GM12878 (cell line): ENCODE measurements at regions not wholly inside any gene's neighbourhood (a gene's known extent, or its start where the extent isn't known, plus 50 kb on each side); places are given as distances from the start of the nearest gene placed in this dataset.
A peak's percentile ranks its signal among the peaks of the same experiment; 100 is the strongest.

Experiments
- ATAC-seq: fragments of 200-7000 bp; cut with Tn5 transposase; 3 replicates; pipeline ENCODE4 v1.9.1; 2020; ENCODE audit warnings: mild to moderate bottlenecking, moderate library complexity
- BruUV-seq: library from RNA; stranded (reverse); fragments of 400-500 nt; replicated peaks from 2 replicates; lab custom pipeline; 2021; lab: Mats Ljungman, UMichigan
- CTCF ChIA-PET: fragments of 300-600 bp; sonication (Branson Sonifier 250); formaldehyde crosslinking; extraction: SDS; loops from one replicate; lab custom pipeline; 2021; ENCODE audit warnings: inconsistent platforms; lab: Yijun Ruan, JAX
- POLR2A ChIA-PET: fragments of 350-600 bp; formaldehyde crosslinking; extraction: SDS; loops from one replicate; lab custom pipeline; 2021; ENCODE audit warnings: inconsistent platforms; lab: Charles Lee
- RAD21 ChIA-PET: fragments of 300-600 bp; sonication (Branson Sonifier 250); formaldehyde crosslinking; loops from one replicate; lab custom pipeline; 2023; ENCODE audit warnings: antibody characterized with exemption; ENCODE audit not compliant: unreplicated experiment; lab: Charles Lee
- SMC1A ChIA-PET: fragments of 300-600 bp; sonication (Branson Sonifier 250); formaldehyde crosslinking; loops from one replicate; lab custom pipeline; 2023; ENCODE audit not compliant: unreplicated experiment, uncharacterized antibody; lab: Charles Lee
- DNase-seq: peaks from one replicate; pipeline ENCODE4 v3.0.0-alpha.2; 2011; ENCODE audit warnings: low read depth, low spot score
- FAIRE-seq: peaks from 3 replicates; lab custom pipeline; 2011; peaks lifted over from hg19 to GRCh38; lab: Jason Lieb, UNC
- H2AFZ ChIP-seq: 2 replicates; pipeline ENCODE4 v1.6.0; 2011; ENCODE audit warnings: low read depth, low read length, control low read depth; ENCODE audit not compliant: control insufficient read depth
- H3K27ac ChIP-seq: 2 replicates; pipeline ENCODE4 v1.5.1; 2011; ENCODE audit warnings: control low read depth; ENCODE audit not compliant: control insufficient read depth, insufficient read depth
- H3K27me3 ChIP-seq, 2 experiments: replicated peaks in 1 of 2; 2 replicates each; pipeline versions ENCODE4 v1.6.0 to v1.6.1; 2011; ENCODE audit warnings: low read length in 1 of 2; ENCODE audit not compliant: control insufficient read depth in 2 of 2, insufficient read depth in 2 of 2
- H3K36me3 ChIP-seq, 2 experiments: 2 replicates each; pipeline ENCODE4 v1.5.1; 2011; ENCODE audit warnings: low read length in 1 of 2; ENCODE audit not compliant: control insufficient read depth in 2 of 2, insufficient read depth in 2 of 2
- H3K4me1 ChIP-seq: 2 replicates; pipeline ENCODE4 v1.6.1; 2011; ENCODE audit warnings: mild to moderate bottlenecking, low read length, moderate library complexity, mixed read lengths; ENCODE audit not compliant: control insufficient read depth, insufficient read depth
- H3K4me2 ChIP-seq: 2 replicates; pipeline ENCODE4 v1.6.0; 2011; ENCODE audit warnings: control low read depth; ENCODE audit not compliant: control insufficient read depth, insufficient read depth
- H3K4me3 ChIP-seq: fragments of 200-600 bp; sonication (generic); 2 replicates; pipeline ENCODE4 v1.5.1; 2016
- H3K79me2 ChIP-seq: 2 replicates; pipeline ENCODE4 v1.6.0; 2011; ENCODE audit warnings: low read length; ENCODE audit not compliant: control insufficient read depth, insufficient read depth
- H3K9ac ChIP-seq: 2 replicates; pipeline ENCODE4 v1.8.0; 2011; ENCODE audit warnings: low read length, control low read depth, mixed read lengths; ENCODE audit not compliant: control insufficient read depth, insufficient read depth
- H3K9me3 ChIP-seq: replicated peaks from 3 replicates; pipeline ENCODE4 v1.5.1; 2011; ENCODE audit warnings: mild to moderate bottlenecking, low read length; ENCODE audit not compliant: control insufficient read depth, insufficient read depth
- H4K20me1 ChIP-seq: 2 replicates; pipeline ENCODE4 v1.6.0; 2011; ENCODE audit not compliant: control insufficient read depth, insufficient read depth
- ATF7 ChIP-seq: fragments of 450-650 bp; IDR thresholded peaks from 2 replicates; pipeline ENCODE4 v1.6.1; 2016; ENCODE audit warnings: low read depth, mild to moderate bottlenecking
- EGR1 ChIP-seq, 2 experiments: IDR thresholded peaks; 1 replicate in 1 of 2; 2 replicates in 1 of 2; pipeline ENCODE4 v1.6.1; 2011 to 2012; ENCODE audit warnings: low read depth in 2 of 2, low read length in 2 of 2, borderline replicate concordance in 1 of 2, mild to moderate bottlenecking in 1 of 2, moderate library complexity in 1 of 2
- EP300 ChIP-seq, 2 experiments: fragments of 150-350 bp in 1 of 2; IDR thresholded peaks; 2 replicates each; pipeline ENCODE4 v1.6.1; 2011 to 2012; ENCODE audit warnings: low read depth in 2 of 2, low read length in 2 of 2, borderline replicate concordance in 1 of 2, improper control_type of control experiment in 1 of 2, inconsistent platforms in 1 of 2; ENCODE audit not compliant: control insufficient read depth in 1 of 2
- FOS ChIP-seq: IDR thresholded peaks from 3 replicates; pipeline ENCODE4 v1.6.1; 2011; ENCODE audit warnings: borderline replicate concordance; ENCODE audit not compliant: insufficient read length; ENCODE audit errors: extremely low read depth
- MEF2A ChIP-seq: IDR thresholded peaks from 2 replicates; pipeline ENCODE4 v1.6.1; 2011; ENCODE audit warnings: low read depth, mild to moderate bottlenecking, low read length, moderate library complexity; ENCODE audit not compliant: insufficient read depth
- NFIC ChIP-seq: IDR thresholded peaks from 2 replicates; pipeline ENCODE4 v1.6.1; 2012; ENCODE audit warnings: low read depth, mild to moderate bottlenecking, inconsistent platforms, low read length, moderate library complexity
- NFYA ChIP-seq: IDR thresholded peaks from 2 replicates; pipeline ENCODE4 v1.6.1; 2011; ENCODE audit warnings: low read depth, mild to moderate bottlenecking, low read length, improper control_type of control experiment, borderline replicate concordance
- RUNX3 ChIP-seq: IDR thresholded peaks from 2 replicates; pipeline ENCODE4 v1.6.1; 2012; ENCODE audit warnings: low read length, inconsistent platforms
- SMAD5 ChIP-seq: IDR thresholded peaks from 2 replicates; pipeline ENCODE4 v1.6.1; 2016; ENCODE audit warnings: antibody characterized with exemption, low read depth
- SREBF2 ChIP-seq: IDR thresholded peaks from 2 replicates; pipeline ENCODE4 v1.6.1; 2012; ENCODE audit warnings: mild to moderate bottlenecking, low read length
- WGBS: methylation state at CpG from one replicate; pipeline ENCODE4 v1.1.6; 2016; ENCODE audit warnings: low lambda C conversion rate; ENCODE audit not compliant: insufficient replicate concordance, insufficient coverage; ENCODE audit errors: missing lambda C conversion rate; 5-methylcytosine and 5-hydroxymethylcytosine counted together
- in situ Hi-C: fragments of 300-500 bp; cut with MboI; formaldehyde crosslinking; loops from 9 replicates; pipeline ENCODE4 v1.14.3; 2018; ENCODE audit warnings: mixed read lengths
- intact Hi-C: fragments of 100-400 bp; cut with micrococcal nuclease; formaldehyde crosslinking; loops from one replicate; pipeline ENCODE4 v1.14.2; 2022; ENCODE audit not compliant: unreplicated experiment
- TF ChIP-seq, protein P1 (sequence below): IDR thresholded peaks from 2 replicates; pipeline ENCODE4 v1.6.1; 2011; ENCODE audit warnings: borderline replicate concordance, low read depth, mild to moderate bottlenecking, moderate library complexity, mixed read lengths, low read length; ENCODE audit not compliant: insufficient read depth; ENCODE audit errors: extremely low read length
- TF ChIP-seq, protein P2 (sequence below): IDR thresholded peaks from 2 replicates; pipeline ENCODE4 v1.6.1; 2012; ENCODE audit warnings: improper control_type of control experiment, low read depth, low read length; ENCODE audit not compliant: insufficient replicate concordance

DNA sequence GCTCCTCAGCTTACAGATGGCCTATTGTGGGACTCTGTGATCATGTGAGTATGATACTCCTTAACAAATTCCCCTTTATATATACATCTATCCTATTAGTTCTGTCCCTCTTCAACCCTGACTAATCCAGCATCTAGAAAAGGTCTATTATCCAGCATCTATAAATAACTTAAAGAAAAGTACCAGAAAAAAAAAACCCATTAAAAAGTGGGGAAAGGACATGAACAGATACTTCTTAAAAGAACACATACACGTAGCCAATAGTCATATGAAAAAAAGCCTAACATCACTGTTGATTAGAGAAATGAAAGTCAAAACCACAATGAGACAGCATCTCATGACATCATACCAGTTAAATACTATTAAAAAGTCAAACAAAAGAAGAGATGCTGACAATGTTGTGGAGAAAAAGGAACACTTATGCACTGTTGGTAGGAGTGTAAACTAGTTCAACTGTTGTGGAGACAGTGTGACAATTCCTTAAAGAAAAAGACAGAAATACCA lies 549.5 kb upstream of the GRM3 start:
- ChIA-PET CTCF (no interaction called here), SMC1A (no interaction called here), POLR2A (no interaction called here), RAD21 (no interaction called here)
- H3K9ac ChIP-seq = no peak overlapping the region
- no peaks in the 10 kb centered on the region for H3K4me1 ChIP-seq
- H3K9me3 ChIP-seq = no peaks in the 10 kb centered on the region
- WGBS = 0% methylated on average over 1 of the region's 1 CpG
- H3K36me3 ChIP-seq = no peaks in the 10 kb centered on the region
- no peak overlapping the region for H3K4me2 ChIP-seq
- no peaks in the 10 kb centered on the region for H3K27me3 ChIP-seq
- FAIRE-seq (no peak), ATAC-seq (no peak), DNase-seq (no peak)
- no peak overlapping the region for H3K4me3 ChIP-seq
- no TSS peak for BruUV-seq
- intact Hi-C loops = no loop called here
- H3K79me2 ChIP-seq = no peaks in the 10 kb centered on the region
- H2AFZ ChIP-seq = no peak overlapping the region
- TF ChIP-seq, protein P1, sequence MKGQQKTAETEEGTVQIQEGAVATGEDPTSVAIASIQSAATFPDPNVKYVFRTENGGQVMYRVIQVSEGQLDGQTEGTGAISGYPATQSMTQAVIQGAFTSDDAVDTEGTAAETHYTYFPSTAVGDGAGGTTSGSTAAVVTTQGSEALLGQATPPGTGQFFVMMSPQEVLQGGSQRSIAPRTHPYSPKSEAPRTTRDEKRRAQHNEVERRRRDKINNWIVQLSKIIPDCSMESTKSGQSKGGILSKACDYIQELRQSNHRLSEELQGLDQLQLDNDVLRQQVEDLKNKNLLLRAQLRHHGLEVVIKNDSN = no peak
- TF ChIP-seq NFIC (no peak), ATF7 (peak; percentile 49), RUNX3 (peak; percentile 6; the same call in 1 of the 2 replicates)
- no peaks in the 10 kb centered on the region for H4K20me1 ChIP-seq
- H3K27ac ChIP-seq = no peak overlapping the region
- in situ Hi-C loops = no loop called here

DNA sequence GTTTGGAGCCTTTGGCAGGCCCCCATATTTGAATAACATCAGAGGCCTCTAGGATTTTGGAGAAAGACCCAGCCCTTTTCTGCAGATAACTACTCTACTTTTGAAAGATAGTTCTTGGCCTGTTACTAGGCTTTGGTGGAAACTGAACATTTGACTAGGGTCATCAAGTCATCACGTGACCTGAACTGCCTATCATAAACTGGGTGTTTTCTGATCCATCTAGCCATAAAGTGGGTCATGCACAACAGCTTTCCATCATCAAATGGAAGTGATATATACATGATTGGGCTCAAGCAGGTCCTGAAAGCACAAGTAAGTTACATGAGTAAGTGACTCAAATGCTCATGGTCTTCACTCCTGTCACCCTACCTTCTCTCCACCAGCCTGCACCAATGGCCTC lies 552.3 kb upstream of the GRM3 start:
- H3K79me2 ChIP-seq = no peaks in the 10 kb centered on the region
- 0% methylated on average over 1 of the region's 1 CpG for WGBS
- no peak for DNase-seq
- no peaks in the 10 kb centered on the region for H3K4me1 ChIP-seq
- no peak overlapping the region for H3K4me3 ChIP-seq
- no peak for ATAC-seq
- FAIRE-seq = no peak
- H3K4me2 ChIP-seq = no peak overlapping the region
- no peaks in the 10 kb centered on the region for H3K36me3 ChIP-seq
- RAD21 ChIA-PET = no interaction called here
- H3K9me3 ChIP-seq = no peaks in the 10 kb centered on the region
- POLR2A ChIA-PET = no interaction called here
- SMC1A ChIA-PET = no interaction called here
- intact Hi-C loops (no loop called here), in situ Hi-C loops (no loop called here)
- CTCF ChIA-PET = no interaction called here
- no peak overlapping the region for H3K27ac ChIP-seq
- no peak overlapping the region for H3K9ac ChIP-seq
- BruUV-seq = no TSS peak
- no peak overlapping the region for H2AFZ ChIP-seq
- H3K27me3 ChIP-seq = no peaks in the 10 kb centered on the region
- H4K20me1 ChIP-seq = no peaks in the 10 kb centered on the region
- TF ChIP-seq SREBF2 (no peak), EP300 (IDR thresholded peaks at IDR 0.05; ENCODE audit: borderline replicate concordance in 1 of 2, control insufficient read depth in 1 of 2, low read depth in 2 of 2, low read length in 2 of 2) (no peak), MEF2A (no peak), FOS (no peak), EGR1 (IDR thresholded peaks at IDR 0.05; ENCODE audit: borderline replicate concordance in 1 of 2, low read depth in 2 of 2, low read length in 2 of 2) (no peak), SMAD5 (no peak), RUNX3 (no peak), NFYA (no peak)
- TF ChIP-seq, protein P2, sequence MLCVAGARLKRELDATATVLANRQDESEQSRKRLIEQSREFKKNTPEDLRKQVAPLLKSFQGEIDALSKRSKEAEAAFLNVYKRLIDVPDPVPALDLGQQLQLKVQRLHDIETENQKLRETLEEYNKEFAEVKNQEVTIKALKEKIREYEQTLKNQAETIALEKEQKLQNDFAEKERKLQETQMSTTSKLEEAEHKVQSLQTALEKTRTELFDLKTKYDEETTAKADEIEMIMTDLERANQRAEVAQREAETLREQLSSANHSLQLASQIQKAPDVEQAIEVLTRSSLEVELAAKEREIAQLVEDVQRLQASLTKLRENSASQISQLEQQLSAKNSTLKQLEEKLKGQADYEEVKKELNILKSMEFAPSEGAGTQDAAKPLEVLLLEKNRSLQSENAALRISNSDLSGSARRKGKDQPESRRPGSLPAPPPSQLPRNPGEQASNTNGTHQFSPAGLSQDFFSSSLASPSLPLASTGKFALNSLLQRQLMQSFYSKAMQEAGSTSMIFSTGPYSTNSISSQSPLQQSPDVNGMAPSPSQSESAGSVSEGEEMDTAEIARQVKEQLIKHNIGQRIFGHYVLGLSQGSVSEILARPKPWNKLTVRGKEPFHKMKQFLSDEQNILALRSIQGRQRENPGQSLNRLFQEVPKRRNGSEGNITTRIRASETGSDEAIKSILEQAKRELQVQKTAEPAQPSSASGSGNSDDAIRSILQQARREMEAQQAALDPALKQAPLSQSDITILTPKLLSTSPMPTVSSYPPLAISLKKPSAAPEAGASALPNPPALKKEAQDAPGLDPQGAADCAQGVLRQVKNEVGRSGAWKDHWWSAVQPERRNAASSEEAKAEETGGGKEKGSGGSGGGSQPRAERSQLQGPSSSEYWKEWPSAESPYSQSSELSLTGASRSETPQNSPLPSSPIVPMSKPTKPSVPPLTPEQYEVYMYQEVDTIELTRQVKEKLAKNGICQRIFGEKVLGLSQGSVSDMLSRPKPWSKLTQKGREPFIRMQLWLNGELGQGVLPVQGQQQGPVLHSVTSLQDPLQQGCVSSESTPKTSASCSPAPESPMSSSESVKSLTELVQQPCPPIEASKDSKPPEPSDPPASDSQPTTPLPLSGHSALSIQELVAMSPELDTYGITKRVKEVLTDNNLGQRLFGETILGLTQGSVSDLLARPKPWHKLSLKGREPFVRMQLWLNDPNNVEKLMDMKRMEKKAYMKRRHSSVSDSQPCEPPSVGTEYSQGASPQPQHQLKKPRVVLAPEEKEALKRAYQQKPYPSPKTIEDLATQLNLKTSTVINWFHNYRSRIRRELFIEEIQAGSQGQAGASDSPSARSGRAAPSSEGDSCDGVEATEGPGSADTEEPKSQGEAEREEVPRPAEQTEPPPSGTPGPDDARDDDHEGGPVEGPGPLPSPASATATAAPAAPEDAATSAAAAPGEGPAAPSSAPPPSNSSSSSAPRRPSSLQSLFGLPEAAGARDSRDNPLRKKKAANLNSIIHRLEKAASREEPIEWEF = no peak
